Lower leg skin (tissue), 3 donors: ENCODE measurements at regions not wholly inside any gene's neighbourhood (a gene's known extent, or its start where the extent isn't known, plus 50 kb on each side); places are given as distances from the start of the nearest gene placed in this dataset.

Experiments used
- CTCF ChIP-seq, 3 donors: fragments of 450-650 bp; IDR thresholded peaks; one replicate each; pipeline ENCODE4 v1.5.1; 2016; ENCODE audit warnings: antibody characterized with exemption in 3 of 3, mild to moderate bottlenecking in 3 of 3, moderate library complexity in 2 of 3
- POLR2A ChIP-seq, 2 donors: fragments of 450-650 bp; IDR thresholded peaks; one replicate each; pipeline ENCODE4 v1.6.1; 2016 to 2017; ENCODE audit warnings: antibody characterized with exemption in 2 of 2, mild to moderate bottlenecking in 1 of 2, moderate library complexity in 1 of 2

- TF ChIP-seq CTCF (IDR thresholded peaks at IDR 0.05) (no peak), POLR2A (IDR thresholded peaks at IDR 0.05) (no peak)
Observed at GRCh38 chr15:87653646-87654045, 602.9 kb downstream of the NTRK3 start.
